Fibroblast of villous mesenchyme (primary cell): ENCODE measurements at regions not wholly inside any gene's neighbourhood (a gene's known extent, or its start where the extent isn't known, plus 50 kb on each side); places are given as distances from the start of the nearest gene placed in this dataset.

Experiments
- DNase-seq: peaks from one replicate; pipeline ENCODE4 v3.0.0-alpha.2; 2010; ENCODE audit warnings: low read depth
- H3K4me3 ChIP-seq: 2 replicates; pipeline ENCODE4 v1.5.1; 2011; ENCODE audit warnings: low read depth, mild to moderate bottlenecking, low read length
- CTCF ChIP-seq: IDR thresholded peaks from 2 replicates; pipeline ENCODE4 v1.5.1; 2012; ENCODE audit warnings: low read depth, mild to moderate bottlenecking, low read length; ENCODE audit not compliant: insufficient read depth

- no peak for DNase-seq
- no peak overlapping the region for H3K4me3 ChIP-seq
- TF ChIP-seq CTCF = no peak
Measured at GRCh38 chr15:46344915-46345314, 710.1 kb downstream of the SQOR start.

GRCh38 chr15:46354443-46354842 lies 719.6 kb downstream of the SQOR start:
- H3K4me3 ChIP-seq = no peak overlapping the region
- no peak for DNase-seq
- no peak for TF ChIP-seq CTCF

GRCh38 chr15:46365572-46365971 lies 730.7 kb downstream of the SQOR start:
- no peak for TF ChIP-seq CTCF
- peak; percentile 48 for DNase-seq
- H3K4me3 ChIP-seq = no peak overlapping the region

GRCh38 chr15:46366360-46367007 lies 731.7 kb downstream of the SQOR start:
- H3K4me3 ChIP-seq = no peak overlapping the region
- TF ChIP-seq CTCF = no peak

GRCh38 chr15:46383978-46384377 lies 749.1 kb downstream of the SQOR start:
- no peak overlapping the region for H3K4me3 ChIP-seq
- no peak for TF ChIP-seq CTCF
- DNase-seq = no peak

More at GRCh38 chr15:46366360-46367007, 731.7 kb downstream of the SQOR start:
- no peak for DNase-seq

GRCh38 chr15:46386356-46386755 lies 751.5 kb downstream of the SQOR start:
- no peak overlapping the region for H3K4me3 ChIP-seq
- TF ChIP-seq CTCF = no peak
- DNase-seq = no peak

GRCh38 chr15:46389739-46390138 lies 754.9 kb downstream of the SQOR start:
- H3K4me3 ChIP-seq = no peak overlapping the region
- no peak for DNase-seq
- TF ChIP-seq CTCF = no peak
